GM12864 (cell line): ENCODE measurements at regions not wholly inside any gene's neighbourhood (a gene's known extent, or its start where the extent isn't known, plus 50 kb on each side); places are given as distances from the start of the nearest gene placed in this dataset.
A peak's percentile ranks its signal among the peaks of the same experiment; 100 is the strongest.

Source experiments
- DNase-seq: peaks from one replicate; pipeline ENCODE4 v3.0.0-alpha.2; 2011; ENCODE audit warnings: low read depth
- H3K4me3 ChIP-seq: 2 replicates; pipeline ENCODE4 v1.5.1; 2011; ENCODE audit warnings: mild to moderate bottlenecking, low read depth, low read length, control low read depth
- TF ChIP-seq, protein P1 (sequence below): IDR thresholded peaks from 2 replicates; pipeline ENCODE4 v1.5.1; 2011; ENCODE audit warnings: low read depth, mild to moderate bottlenecking, moderate library complexity, low read length, control low read depth, inconsistent platforms; ENCODE audit errors: missing control alignments

DNA sequence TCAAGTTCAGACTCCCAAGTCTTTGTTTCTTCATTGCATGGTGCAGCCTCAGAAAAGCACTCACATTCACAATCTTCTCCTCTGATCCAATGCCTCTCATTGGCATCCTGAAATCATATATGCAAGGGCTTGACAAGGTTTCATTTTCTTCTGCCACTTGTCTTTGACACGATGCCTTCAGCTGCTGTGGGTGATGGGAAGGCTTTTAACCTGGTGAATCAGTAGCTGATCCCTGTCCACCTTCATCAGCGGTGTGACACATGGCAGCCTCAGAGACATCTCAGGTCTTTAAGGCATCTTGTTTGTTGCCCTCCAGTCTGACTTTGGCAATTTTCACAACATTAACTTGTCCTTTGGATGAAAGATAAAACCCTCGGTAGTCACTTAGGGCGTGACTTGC, 147.2 kb downstream of the PRELID2 start:
- TF ChIP-seq, protein P1, sequence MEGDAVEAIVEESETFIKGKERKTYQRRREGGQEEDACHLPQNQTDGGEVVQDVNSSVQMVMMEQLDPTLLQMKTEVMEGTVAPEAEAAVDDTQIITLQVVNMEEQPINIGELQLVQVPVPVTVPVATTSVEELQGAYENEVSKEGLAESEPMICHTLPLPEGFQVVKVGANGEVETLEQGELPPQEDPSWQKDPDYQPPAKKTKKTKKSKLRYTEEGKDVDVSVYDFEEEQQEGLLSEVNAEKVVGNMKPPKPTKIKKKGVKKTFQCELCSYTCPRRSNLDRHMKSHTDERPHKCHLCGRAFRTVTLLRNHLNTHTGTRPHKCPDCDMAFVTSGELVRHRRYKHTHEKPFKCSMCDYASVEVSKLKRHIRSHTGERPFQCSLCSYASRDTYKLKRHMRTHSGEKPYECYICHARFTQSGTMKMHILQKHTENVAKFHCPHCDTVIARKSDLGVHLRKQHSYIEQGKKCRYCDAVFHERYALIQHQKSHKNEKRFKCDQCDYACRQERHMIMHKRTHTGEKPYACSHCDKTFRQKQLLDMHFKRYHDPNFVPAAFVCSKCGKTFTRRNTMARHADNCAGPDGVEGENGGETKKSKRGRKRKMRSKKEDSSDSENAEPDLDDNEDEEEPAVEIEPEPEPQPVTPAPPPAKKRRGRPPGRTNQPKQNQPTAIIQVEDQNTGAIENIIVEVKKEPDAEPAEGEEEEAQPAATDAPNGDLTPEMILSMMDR, result no peak
- no peak for DNase-seq
- no peak overlapping the region for H3K4me3 ChIP-seq

DNA sequence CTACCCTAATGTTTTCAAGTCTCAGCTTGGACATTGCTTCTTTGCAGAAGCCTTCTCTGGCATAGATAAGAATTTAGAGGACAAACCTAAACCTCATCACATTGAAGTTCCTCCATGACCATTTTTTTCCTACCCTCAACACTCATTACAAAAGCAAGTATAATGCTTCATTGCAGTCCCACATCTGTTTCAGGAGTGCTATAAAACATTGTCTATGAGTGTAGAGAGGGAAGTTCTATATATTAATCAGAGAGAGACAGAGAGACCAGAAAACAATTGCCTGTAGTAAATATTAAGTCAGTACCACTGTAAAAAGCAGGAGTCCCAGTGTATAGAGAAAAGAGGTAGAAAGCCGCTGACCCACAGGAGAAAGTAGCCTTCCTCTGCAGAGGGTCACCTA, 149.7 kb downstream of the PRELID2 start:
- TF ChIP-seq, protein P1, result no peak
- DNase-seq, result no peak
- no peak overlapping the region for H3K4me3 ChIP-seq

DNA sequence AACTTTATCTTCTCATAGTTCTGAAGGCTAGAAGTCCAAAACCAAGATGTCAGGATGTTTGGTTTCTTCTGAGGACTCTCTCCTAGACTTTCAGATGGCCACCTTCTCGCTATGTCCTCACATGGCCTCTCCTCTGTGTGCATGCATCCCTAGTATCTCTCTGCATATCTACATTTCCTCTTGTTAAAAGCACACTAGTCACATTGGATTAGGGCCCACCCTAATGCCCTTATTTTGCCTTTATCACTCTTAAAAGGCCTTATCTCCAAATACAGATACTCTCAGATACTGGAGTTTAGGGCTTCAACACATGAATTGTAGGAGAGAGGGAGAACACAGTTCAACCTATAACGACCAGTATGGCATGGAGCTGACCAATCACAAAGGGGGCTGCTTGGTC, 151.7 kb downstream of the PRELID2 start:
- DNase-seq, result no peak
- TF ChIP-seq, protein P1, result no peak
- no peak overlapping the region for H3K4me3 ChIP-seq

DNA sequence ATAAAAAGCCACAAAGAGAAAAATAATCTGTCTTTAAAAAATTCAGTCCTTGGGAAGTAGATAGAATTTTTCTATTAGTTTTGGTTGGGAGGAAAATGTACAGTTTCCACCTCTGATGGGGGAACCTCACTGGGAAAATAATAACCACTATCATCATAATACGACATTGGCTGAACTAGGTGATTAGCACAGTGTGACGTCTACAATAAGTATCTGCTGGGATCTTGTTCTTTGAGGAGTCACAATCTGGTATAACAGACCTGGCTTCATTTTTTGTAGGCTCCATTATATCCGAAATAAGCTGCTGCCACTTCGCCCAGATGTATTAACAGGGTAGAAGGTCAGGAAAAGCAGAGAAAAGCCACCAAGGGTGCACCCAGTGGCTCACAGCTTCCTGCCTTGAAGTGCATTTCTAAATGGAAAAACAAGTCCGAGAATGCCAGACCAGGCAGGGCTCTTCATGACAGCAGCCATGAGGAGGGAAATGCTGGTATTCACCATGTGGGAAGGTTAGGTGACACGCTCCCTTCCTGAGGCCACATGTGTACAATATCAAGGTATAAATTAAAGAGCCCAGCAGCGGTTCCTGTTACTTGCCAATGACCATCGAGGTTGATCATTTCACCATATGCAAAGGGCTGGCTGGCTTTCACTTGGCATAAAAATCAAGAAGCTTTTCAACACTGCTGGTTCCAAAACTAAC, 152.8 kb downstream of the PRELID2 start:
- no peak for DNase-seq
- TF ChIP-seq, protein P1, result no peak

DNA sequence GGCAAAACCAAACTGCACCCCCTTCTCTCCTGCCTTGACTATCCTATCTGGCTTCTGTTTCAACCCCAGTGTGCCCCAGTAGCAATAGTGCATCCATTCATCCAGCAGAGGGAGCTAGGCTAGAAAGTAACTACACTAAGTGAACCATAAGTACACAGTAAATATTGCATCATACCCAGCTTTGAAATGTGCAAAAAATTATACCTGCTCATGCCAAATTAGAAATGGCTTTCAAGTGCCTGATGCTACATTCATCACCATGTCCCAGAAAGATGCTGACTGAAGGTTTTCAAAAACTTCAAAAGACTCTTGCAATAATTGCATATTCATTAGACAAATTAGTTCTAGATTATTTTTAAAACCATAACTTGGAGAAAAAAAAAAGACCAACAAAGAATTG, 153.5 kb downstream of the PRELID2 start:
- TF ChIP-seq, protein P1, result peak; percentile 82
- DNase-seq, result peak; percentile 37
- H3K4me3 ChIP-seq, result no peak overlapping the region

More for the DNA sequence above, 152.8 kb downstream of the PRELID2 start:
- H3K4me3 ChIP-seq, result no peak overlapping the region

DNA sequence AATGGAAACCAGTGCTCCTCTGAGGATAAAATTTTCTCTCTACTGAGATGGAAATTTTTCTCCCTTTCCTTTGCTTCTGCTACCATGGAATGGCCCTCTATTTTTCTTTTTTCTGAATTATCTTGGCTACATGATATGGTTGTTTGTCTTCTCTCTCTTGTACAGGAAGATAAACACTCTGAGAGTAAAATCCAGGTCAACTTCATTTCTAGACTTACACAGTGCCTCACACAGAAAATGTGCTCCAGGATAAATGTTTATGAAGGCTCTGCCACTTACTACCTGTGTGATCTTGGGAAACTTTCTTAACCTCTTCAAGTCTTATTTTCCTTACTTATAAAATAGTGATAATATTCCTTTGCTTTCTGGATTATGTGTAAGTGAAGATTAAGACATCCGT, 153.9 kb downstream of the PRELID2 start:
- no peak for DNase-seq
- TF ChIP-seq, protein P1, result no peak
- no peak overlapping the region for H3K4me3 ChIP-seq

DNA sequence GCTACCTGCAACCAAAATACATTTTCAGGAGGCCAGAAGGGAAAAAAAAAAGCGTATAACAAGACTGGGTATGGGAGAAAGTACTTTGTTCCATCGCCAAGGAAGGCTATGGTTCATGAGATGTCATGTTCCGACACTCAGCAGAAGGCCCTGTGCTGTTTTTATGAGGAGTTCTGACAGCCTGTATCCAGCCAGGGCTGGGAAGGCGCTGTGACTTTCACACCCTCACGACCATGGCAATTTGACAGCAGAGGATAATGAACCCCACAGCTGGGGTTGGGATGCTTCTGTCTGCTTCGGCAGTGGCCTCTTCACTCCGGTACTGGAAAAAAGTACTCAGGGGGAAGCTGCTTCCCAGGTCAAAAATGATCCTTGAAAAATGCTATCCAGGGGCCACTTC, 154.4 kb downstream of the PRELID2 start:
- no peak overlapping the region for H3K4me3 ChIP-seq
- TF ChIP-seq, protein P1, result no peak
- no peak for DNase-seq
